Frontal cortex (tissue), 3 donors: ENCODE measurements at regions not wholly inside any gene's neighbourhood (a gene's known extent, or its start where the extent isn't known, plus 50 kb on each side); places are given as distances from the start of the nearest gene placed in this dataset.

Experiments used
- DNase-seq, 2 donors: peaks; one replicate each; pipeline ENCODE4 v3.0.0; 2012; ENCODE audit warnings: low spot score in 2 of 2
- FAIRE-seq: peaks from 2 replicates; lab custom pipeline; 2012; peaks lifted over from hg19 to GRCh38; lab: Jason Lieb, UNC
- donor health status: control.
- donor health status: control.
- donor health status: control.

GRCh38 chr13:34035178-34035577 lies 217.2 kb downstream of the RFC3 start:
- DNase-seq (no peak), FAIRE-seq (no peak)

DNA sequence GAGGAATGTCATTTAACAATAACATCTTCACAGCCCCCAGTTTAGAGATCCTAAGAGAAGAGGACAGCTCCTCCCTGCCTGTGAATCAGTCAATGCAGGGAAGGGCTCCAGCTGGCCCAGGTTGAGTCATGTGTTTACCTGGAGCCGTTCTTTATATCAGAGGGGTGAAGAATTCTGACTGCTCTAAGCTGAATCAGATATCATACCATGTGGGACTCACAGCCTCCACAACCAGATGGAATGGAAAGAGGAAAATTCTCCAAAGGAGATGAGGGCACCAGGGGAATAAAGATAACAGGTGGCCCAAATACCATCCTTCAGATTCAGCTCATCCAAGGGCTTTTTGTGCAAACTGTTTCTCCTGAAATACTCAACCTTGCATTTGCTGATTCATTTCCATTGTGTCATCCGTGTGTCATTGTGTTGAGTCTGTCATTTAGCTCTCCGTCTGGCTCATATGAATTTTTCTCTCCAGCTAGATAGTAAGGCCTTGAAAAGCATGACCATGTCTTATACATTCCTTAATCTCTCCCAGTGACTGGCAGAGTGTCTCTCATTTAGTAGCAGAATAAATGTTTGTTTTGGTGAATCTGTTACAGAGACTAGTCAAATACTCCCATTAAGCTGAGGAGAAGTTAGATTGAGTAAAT lies 217.9 kb downstream of the RFC3 start:
- DNase-seq (no peak), FAIRE-seq (no peak)

- DNase-seq (no peak), FAIRE-seq (no peak)
Measured at GRCh38 chr13:34037636-34038540, 219.9 kb downstream of the RFC3 start.

DNA sequence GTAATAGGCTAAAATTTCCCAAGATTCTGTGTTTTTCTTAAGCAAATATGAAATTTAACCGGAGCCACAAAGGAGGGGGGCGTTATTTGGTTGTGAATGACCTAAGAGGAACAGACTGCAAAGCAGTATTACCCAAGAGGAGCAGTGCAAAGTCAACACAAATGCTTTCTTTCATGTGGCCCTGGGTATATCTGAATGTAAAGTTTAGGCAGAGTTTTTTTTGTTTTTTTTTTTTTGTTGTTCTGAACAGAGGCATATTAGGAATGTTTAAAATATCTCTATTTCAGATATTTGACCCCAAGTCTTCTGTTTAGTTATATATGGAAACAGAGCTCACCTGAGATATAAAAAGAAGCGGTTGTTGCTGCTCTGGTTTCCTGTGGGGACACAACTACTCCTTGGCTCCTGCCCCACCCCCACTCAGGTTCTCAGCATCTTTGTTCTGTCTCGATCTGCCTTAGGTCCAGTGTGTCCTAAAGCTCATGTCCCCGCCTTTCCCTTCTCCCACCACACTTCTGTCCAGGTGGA lies 220.7 kb downstream of the RFC3 start:
- DNase-seq: no peak
- FAIRE-seq: no peak

DNA sequence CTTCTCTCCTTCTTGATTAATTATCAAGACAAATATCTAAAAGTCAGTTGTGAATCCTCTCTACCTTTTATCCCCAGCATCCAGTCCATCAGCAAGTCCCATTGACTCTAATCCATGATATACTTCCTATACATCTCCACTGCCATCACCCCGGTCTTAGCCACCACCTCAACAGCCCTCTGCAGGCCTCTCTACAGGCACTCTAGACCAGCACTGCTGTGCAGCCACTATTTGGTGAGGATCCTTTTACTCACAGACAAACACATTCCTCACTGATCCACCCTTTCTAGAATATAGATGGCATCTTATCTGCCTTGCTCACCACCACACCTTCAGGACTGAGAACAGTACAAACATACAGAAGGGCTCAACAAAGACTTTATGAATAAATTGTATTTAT lies 221.7 kb downstream of the RFC3 start:
- FAIRE-seq: no peak
- DNase-seq: no peak

- DNase-seq (no peak), FAIRE-seq (no peak)
Measured at GRCh38 chr13:34040863-34041262, 222.9 kb downstream of the RFC3 start.

DNA sequence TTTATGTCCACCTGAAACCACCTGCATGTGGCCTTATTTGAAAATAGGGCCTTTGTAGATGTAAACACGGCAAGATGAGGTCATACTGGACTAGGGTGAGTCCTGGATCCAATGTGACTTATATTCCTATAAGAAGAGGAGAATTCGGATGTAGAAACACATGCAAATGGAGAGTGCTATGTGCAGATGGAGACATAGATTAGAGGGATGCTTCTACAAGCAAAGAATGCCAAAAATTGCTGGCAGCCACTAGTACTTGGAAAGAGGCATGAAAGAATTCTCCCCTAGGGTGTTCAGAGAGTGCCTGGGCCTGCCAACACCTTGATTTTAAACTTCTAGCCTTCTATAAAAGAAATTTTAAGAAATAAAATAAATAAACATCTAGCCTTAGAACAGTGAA lies 226.1 kb downstream of the RFC3 start:
- FAIRE-seq: no peak
- no peak for DNase-seq

DNA sequence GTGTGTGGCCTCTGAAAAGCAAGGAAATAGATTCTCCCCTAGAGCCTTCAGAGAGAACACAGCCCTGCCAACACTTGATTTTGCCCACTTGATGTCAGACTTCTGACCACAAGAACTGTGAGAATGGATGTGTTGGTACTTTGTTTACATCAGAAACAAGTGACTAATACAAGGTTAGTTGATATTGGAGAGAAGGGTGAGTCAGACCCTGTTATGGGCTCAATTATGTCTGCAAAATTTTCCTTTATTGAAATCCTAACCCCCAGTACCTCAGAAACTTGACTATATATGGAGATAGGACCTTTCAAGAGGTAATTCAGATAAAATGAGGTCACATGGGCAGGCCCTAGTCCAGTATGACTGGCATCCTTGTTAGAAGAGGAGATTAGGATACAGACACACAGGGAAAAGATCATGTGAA lies 226.7 kb downstream of the RFC3 start:
- FAIRE-seq (no peak), DNase-seq (no peak)

DNA sequence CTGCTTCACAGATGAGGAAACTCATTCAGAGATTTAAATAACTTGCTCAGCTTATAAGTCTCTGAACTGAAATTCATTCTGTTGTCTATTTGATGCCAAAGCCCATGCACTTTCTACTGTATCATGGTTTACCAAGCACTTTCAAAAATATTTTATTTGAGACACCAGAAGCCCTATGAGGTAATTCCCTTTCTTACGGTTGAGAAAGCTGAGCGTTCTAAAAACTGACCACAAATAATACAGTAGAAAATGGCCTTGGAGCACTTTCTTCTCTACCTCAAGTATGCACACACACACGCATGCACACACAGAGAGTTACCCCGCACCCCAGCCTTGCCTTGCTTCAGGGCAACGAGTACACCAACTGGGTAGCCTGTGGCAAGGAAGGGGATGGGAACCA lies 228.5 kb downstream of the RFC3 start:
- no peak for DNase-seq
- FAIRE-seq: no peak

DNA sequence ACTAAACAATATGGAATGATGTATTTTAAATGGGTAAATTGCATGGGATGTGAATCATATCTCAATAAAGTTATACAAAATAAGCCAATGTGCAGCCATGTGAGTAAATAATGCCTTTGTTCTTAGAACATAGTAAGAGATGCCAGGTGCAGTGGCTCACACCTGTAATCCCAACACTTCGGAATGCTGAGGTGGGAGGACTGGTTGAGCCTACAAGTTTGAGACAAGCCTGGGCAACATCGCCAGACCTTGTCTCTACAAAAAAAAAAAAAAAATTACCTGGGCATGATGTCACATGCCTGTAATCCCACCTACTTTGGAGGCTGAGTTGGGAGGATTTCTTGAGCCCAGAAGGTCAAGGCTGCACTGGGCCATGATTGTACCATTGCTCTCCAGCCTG lies 230.7 kb downstream of the RFC3 start:
- no peak for FAIRE-seq
- no peak for DNase-seq

GRCh38 chr13:34056733-34057258 lies 238.8 kb downstream of the RFC3 start:
- FAIRE-seq: no peak
- no peak for DNase-seq

GRCh38 chr13:34064456-34065205 lies 246.7 kb downstream of the RFC3 start:
- FAIRE-seq (no peak), DNase-seq (no peak)

DNA sequence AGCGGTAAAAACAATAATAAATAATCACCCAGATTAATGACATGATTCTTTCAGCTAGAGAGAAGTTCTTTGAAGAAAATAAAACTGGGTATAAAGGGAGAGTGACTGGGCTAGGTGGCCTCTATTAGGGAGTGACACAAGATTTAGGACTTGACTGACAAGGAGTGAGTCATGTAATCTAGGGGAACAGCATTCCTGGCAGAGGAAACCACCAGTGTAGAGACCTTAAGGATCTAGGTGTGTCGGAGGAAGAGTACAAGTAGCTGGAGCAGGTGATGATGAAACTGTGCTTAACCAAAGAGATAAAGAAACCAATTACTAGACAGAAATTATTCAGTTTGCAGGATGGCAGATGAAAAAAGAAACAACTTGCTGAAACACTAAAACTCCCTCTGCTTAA lies 248.0 kb downstream of the RFC3 start:
- FAIRE-seq: no peak
- DNase-seq: no peak

- no peak for FAIRE-seq
Measured at GRCh38 chr13:34066344-34066743, 248.4 kb downstream of the RFC3 start.

DNA sequence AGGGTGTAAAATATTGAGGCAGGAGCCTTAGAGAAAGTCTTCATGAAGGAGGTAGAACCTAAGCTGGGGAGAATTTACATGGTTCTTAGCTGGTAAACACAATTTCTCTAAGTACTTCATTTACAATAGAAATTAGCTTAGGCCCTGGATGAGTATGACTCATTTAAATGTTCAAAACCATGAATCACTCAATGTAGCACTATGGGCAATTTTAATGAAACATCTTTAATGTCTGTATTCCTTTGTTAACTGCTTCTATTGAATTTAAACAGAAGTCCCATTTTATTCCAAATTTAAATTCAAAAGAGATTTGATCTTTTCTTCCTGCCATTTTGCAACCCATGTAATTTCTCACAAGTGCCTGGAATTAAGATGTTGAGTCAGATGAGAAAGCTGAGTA lies 252.1 kb downstream of the RFC3 start:
- no peak for FAIRE-seq
- DNase-seq: no peak

More at GRCh38 chr13:34066344-34066743, 248.4 kb downstream of the RFC3 start:
- DNase-seq: no peak

DNA sequence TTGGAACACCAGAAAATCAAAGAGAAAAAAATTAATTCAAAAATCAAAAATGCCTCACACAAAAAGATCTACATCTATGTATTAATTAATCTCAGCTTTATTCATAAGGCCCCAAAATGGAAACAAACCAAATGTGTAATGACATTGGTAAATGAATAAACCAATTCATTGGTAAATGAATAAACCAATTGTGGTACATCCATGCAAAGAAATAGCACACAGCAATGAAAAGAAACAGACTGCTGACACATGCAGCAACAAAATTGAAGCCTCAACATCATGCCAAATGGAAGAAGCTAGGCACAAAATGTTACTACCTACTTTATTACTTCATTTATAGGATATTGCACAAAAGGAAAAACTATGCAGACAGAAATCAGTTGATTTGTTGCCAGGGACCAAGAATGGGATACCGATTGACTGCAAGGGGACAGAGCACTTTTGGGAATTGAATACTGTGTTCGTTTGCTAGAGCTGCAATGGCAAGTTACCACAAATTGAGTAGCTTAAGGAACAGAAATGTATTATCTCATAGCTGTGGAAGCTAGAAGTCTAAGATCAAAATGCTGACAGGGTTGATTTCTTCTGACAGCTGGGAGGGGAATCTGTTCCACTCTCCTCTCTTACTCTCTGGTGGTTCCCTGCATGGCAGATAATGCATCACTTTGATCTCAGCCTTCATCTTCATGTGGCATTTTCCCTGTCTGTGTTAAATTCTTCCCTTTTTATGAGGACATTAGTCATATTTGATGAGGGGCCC lies 252.8 kb downstream of the RFC3 start:
- DNase-seq (no peak), FAIRE-seq (no peak)

DNA sequence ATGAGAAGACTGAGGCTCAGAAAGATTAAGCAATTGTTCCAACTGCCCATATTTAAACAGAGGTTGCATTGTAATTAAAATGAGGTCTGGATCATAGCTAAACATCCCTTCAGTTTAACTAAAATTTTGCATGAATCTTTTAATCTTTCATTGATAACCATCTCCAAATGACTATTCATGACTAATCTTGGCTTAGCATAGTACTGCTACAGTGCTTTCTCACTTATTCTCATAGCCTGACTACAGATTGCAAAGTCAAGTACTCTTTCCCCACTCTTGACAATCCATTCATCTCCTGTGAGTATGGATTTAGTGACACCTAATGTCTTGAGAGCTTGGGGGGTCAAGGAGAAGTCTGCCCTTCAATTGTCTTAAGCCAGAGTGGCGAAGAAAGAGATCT lies 258.4 kb downstream of the RFC3 start:
- no peak for DNase-seq
- no peak for FAIRE-seq

DNA sequence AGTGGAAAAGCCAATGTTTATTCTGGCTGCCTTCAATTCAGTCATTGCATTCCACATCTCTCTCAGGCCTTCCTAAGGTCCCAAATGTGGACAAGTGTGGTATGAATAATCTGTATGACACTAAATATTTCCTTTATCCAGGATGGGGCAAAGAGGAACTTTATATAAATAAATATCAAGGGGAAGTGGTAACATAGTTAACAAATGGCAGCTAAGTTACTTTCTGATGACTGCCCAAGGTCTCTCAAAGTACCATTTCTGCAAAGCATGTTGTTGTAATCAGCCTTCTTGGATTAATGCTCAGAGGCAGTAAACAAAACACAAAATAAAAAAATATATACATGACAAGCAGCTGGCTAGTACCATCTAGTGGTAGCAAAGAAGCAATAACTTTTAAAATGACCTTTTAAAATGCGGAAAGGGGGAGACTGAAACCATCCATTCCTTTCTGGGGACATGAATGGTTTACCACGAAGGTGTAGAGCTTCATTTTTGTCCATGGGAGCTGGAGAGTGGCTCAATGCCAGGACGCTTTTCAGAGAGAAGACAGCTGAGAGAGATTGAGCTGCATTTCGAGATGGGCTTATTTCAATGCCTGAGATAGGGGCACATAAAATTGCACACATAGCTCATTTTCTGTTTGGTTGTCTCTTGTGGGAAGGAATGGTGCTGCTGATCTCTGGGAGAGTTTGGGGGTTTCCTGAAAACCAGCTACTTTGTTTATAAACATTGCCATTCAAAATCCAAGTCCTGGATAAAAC lies 259.2 kb downstream of the RFC3 start:
- no peak for FAIRE-seq
- no peak for DNase-seq
